Liver (tissue), 3 donors: ENCODE measurements at regions not wholly inside any gene's neighbourhood (a gene's known extent, or its start where the extent isn't known, plus 50 kb on each side); places are given as distances from the start of the nearest gene placed in this dataset.

Experiments
- CTCF ChIP-seq: fragments of 150-350 bp; IDR thresholded peaks from 2 replicates; pipeline ENCODE4 v1.5.1; 2017; ENCODE audit warnings: improper control_type of control experiment, low read depth, low read length; ENCODE audit not compliant: missing input control
- EGR1 ChIP-seq, 2 donors: IDR thresholded peaks; 2 replicates each; pipeline ENCODE4 v1.6.1; 2016 to 2018; ENCODE audit warnings: antibody characterized with exemption in 2 of 2, low read depth in 2 of 2
- MAX ChIP-seq: IDR thresholded peaks from 2 replicates; pipeline ENCODE4 v1.6.1; 2016; ENCODE audit warnings: antibody characterized with exemption
- RAD21 ChIP-seq, 2 donors: IDR thresholded peaks; 2 replicates each; pipeline ENCODE4 v1.6.1; 2016; ENCODE audit warnings: antibody characterized with exemption in 2 of 2, mild to moderate bottlenecking in 2 of 2
- REST ChIP-seq: IDR thresholded peaks from 2 replicates; pipeline ENCODE4 v1.6.1; 2016; ENCODE audit warnings: antibody characterized with exemption, mild to moderate bottlenecking
- TAF1 ChIP-seq: conservative IDR thresholded peaks from 2 replicates; pipeline ENCODE4 v1.6.1; 2016; ENCODE audit warnings: antibody characterized with exemption, mild to moderate bottlenecking
- donor health status: healthy.
- donor health status: healthy.

GRCh38 chr10:83934641-83935338 lies 204.5 kb upstream of the GHITM start:
- TF ChIP-seq CTCF (no peak), MAX (no peak), EGR1 (IDR thresholded peaks at IDR 0.05; ENCODE audit: low read depth in 2 of 2) (no peak), RAD21 (IDR thresholded peaks at IDR 0.05) (no peak), REST (no peak), TAF1 (no peak)
